ENCODE measurements at regions not wholly inside any gene's neighbourhood (a gene's known extent, or its start where the extent isn't known, plus 50 kb on each side); places are given as distances from the start of the nearest gene placed in this dataset.
"Not testable (repeated sequence)": the region's sequence is repeated elsewhere in the genome, so short reads cannot be mapped to it uniquely, and the experiment has no call there.

- no peak for DNase-seq (ENCODE audit: low read depth in 4 of 4, low spot score in 1 of 4)
These were observed 70.6 kb upstream of the PMEPA1 start for GRCh38 chr20:57780398-57780797.

GRCh38 chr20:57779401-57780003 is 69.7 kb upstream of the PMEPA1 start:
- DNase-seq (ENCODE audit: low read depth in 4 of 4, low spot score in 1 of 4), result no peak

DNA sequence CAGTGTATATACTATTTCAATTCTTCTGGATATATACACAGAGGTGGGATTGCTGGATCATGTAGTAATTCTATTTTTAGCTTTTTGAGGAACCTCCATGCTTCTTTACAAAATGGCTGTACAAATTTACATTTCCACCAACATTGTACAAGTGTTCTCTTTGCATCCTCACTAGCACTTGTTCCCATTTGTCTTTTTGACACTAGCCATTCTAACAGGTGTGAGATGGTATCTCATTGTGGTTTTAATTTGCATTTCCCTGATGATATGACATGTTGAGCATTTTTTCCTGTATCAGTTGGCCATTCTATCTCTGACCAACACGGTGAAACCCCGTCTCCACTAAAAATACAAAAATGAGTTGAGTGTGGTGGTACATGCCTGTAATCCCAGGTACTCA is 68.1 kb upstream of the PMEPA1 start:
- DNase-seq (ENCODE audit: low read depth in 4 of 4, low spot score in 1 of 4), result no peak

DNA sequence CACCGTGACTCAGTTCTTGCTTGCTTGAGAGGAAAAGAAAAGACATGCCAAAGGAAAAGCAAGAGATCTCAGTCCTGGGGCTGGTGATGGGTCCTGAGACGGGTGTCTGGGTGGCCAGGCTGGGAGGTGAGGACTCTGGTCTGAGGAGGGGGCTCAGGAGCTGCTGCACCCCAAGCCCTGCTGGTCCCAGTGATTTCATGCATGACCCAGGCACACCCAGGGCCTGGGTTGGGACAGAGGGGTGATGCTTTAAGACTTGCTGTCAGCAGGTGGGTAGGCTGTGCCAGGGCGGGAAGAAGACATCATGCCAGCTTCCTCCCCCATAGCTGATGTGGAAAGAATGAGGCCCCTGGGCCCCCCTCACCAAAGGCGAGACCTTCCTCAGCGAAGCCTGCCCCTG is 65.1 kb upstream of the PMEPA1 start:
- no peak for DNase-seq (ENCODE audit: low read depth in 4 of 4, low spot score in 1 of 4)

DNA sequence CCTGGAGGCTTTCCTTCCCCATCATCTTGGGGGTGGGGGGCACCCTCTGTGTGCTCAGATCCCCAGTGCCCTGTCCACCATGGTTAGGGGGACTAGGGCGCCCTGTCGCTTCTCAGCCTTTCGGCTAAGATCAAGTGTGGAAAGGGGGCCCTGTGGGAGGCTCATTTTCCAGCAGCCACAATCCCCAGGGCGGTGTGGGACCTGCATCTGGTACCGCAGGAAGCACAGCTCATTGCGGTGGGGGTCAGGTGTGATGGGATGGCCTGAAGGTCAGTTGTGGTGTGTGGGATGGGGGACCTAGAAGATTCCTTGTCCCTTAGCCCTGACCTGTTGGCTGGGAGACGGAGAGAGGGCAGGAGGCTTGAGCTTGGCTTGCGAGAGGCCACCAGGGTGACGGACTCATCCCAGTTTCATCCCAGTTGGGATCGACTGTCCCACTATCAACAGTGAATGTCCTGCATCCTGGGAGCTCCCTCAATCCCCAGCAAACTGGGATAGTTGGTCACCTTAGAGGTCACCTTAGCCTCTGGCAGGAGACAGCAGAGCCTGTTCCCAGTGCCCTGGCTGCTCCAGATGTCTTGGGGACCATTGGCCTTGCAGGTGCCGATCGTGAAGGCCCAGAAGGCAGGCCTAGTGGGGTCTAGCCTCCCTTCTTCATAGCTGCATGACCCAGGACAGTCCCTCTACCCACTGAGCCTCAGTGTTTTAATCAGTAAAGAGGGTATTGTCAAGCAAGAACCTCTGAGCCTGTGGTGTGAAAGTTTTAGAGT is 64.5 kb upstream of the PMEPA1 start:
- no peak for DNase-seq (ENCODE audit: low read depth in 4 of 4, low spot score in 1 of 4)

GRCh38 chr20:57773059-57773815 is 63.4 kb upstream of the PMEPA1 start:
- no peak for DNase-seq (ENCODE audit: low read depth in 4 of 4, low spot score in 1 of 4)

DNA sequence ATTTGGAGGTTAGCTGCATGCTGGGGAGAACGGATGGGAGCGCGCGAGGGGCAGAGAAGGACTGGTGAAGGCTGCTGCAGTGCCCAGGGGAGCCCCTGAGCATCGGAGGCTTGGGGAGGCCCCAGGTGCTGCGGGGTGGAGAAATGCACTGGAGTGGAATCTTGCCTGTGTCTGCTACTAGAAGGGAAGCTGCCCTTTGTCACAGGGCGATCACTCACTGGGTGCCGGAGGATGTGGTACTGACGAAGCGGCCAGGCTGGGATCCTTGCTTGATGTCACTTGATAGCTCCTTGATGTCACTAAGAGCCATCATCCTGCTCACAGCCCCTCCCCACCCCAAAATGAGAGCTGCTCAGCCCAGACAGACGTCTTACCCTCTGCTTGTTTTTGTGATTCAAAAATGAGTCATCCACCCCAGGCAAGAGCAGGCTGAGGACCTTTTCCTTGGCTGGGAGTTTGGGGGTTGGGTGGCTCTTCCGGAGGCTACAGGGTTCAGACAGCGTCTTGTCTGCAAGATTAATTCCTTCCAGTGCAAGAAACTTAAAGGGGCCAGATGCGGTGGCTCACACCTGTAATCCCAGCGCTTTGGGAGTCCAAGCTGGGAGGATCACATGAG is 62.6 kb upstream of the PMEPA1 start:
- peak in 1 of 4 experiments; percentile 4 for DNase-seq (ENCODE audit: low read depth in 4 of 4, low spot score in 1 of 4)

DNA sequence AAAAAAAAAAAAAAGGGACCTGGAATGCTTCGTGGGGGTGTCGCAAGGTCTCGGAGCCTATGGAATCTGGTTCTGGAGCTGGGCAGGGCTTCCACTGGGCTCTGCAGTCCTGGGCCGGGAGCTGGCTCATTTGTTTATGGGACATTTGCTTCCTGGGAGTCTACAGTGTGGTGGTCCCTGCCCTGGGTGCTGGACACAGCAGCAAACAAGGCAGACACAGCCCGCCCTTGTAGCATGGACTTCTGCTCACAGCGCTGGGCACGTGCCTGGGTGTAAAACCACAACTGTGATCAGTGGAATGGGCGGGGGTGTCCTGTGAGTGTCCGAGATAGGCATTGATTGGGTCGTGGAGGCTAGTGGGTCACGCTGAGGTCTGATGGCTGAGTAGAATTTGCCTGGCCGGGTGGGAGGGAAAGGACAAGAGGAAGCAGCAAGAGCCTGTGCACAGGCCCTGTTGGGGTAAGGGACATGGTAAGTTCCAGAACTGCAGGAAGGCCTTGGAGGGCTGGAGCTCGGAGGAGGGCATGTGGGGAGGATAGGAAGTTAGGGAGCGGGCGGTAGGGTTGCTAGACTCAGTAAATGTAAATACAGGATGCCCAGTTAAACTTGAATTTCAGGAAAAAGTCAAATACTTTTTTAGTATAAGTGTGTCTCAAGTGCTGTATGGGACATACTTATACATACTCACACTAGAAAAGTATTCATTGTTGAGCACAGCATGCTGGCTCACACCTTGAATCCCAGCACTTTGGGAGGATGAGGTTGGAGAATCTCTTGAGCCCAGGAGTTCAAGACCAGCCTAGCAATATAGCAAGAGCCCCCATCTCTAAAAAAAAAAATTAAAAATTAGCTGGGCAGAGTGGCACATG is 61.3 kb upstream of the PMEPA1 start:
- DNase-seq (ENCODE audit: low read depth in 4 of 4, low spot score in 1 of 4), result no peak

DNA sequence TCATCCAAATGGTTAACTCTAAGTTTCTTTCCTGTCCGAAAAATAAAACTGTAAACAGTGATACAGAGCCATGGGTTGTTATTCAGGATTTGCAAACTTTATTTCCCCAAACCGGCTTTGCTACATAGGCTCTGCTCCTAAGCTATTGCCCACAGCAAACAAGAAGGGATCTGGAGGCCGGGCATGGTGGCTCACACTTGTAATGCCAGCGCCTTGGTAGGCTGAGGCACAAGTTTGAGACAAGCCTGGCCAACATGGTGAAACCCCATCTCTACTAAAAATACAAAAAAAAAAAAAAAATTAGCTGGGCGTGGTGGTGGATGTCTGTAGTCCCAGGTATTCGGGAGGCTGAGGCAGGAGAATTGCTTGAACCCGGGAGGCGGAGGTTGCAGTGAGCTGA is 60.6 kb upstream of the PMEPA1 start:
- DNase-seq (ENCODE audit: low read depth in 4 of 4, low spot score in 1 of 4), result not testable (repeated sequence)

- no peak for DNase-seq (ENCODE audit: low read depth in 4 of 4, low spot score in 1 of 4)
These were observed 59.9 kb upstream of the PMEPA1 start for GRCh38 chr20:57769756-57770155.

DNA sequence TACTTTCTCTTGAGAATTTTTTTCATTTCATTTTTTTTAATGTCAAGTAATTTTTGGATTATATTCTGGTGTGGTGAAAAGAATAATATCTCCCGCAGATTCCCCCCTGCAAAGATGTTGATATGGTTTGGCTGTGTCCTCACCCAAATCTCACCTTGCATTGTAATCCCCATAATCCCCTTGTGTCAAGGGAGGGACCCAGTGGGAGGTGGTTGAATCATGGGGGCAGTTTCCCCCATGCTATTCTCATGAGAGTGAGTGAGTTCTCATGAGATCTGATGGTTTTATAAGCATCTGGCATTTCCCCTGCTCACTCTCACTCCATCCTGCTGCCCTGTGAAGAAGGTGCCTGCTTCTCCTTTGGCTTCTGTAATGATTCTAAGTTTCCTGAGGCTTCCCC is 58.7 kb upstream of the PMEPA1 start:
- DNase-seq (ENCODE audit: low read depth in 4 of 4, low spot score in 1 of 4), result no peak

GRCh38 chr20:57767441-57767840 is 57.6 kb upstream of the PMEPA1 start:
- DNase-seq (ENCODE audit: low read depth in 4 of 4, low spot score in 1 of 4), result no peak

GRCh38 chr20:57763235-57763595 is 53.4 kb upstream of the PMEPA1 start:
- DNase-seq (ENCODE audit: low read depth in 4 of 4, low spot score in 1 of 4), result no peak

- DNase-seq (ENCODE audit: low read depth in 4 of 4, low spot score in 1 of 4), result no peak
These were observed 52.9 kb upstream of the PMEPA1 start for GRCh38 chr20:57762531-57763234.

GRCh38 chr20:57761413-57761734 is 51.6 kb upstream of the PMEPA1 start:
- DNase-seq (ENCODE audit: low read depth in 4 of 4, low spot score in 1 of 4), result no peak

DNA sequence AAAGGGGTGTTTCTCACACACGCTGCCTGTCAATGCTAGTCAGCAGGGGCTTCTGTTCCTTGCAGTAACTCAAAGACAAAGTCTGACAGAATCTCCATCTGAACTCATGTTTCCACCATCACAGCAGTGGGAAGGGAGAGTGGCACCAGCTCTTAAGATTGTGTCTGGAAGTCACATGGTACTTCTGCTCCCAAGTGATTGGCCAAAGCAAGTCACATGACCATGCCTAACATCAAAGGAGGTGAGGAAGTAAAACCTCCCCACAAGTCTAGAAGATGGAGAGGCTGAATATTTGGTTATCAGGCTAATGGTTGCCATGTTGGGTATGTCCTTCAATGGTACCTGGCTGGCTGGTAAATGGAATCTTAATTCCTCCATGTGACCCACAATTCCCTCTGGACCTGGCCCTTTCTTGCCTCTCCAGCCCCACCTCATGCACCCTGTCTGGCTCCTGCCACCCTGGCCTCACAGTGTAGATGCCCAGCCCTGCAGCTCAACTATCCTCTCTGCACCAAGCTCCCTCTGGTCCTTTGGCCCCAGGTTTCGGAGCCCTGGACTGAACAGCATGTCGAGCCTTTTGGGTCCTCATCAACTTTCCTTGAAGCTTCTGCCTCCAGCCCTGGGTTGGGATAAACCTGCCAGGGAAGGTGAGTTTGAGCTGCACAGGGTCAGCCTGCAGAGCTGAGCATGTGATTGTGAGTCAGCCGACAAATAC is 51.0 kb upstream of the PMEPA1 start:
- DNase-seq (ENCODE audit: low read depth in 4 of 4, low spot score in 1 of 4), result no peak

- DNase-seq (ENCODE audit: low read depth in 4 of 4, low spot score in 1 of 4), result no peak
These were observed 49.9 kb upstream of the PMEPA1 start for GRCh38 chr20:57759724-57760123.

Data from stimulated activated CD4-positive, alpha-beta T cell treated with anti-CD3 and anti-CD28 coated beads, Interleukin-1b, Interleukin-23, amount 100 ng/mL, for 24 hours (primary cell).